ENCODE measurements at regions not wholly inside any gene's neighbourhood (a gene's known extent, or its start where the extent isn't known, plus 50 kb on each side); places are given as distances from the start of the nearest gene placed in this dataset.

GRCh38 chr7:67406976-67407375, 410.3 kb downstream of the TYW1 start:
- POLR2A ChIA-PET = no interaction called here
- Mint-ChIP-seq H3K4me1 (no peaks in the 10 kb centered on the region), H3K27me3 (peaks cover 7 to 15% of the 10 kb centered on the region in 2 donors), H3K9me3 (peaks cover 0 to 8% (median 5%) of the 10 kb centered on the region in 5 donors), H3K36me3 (no peaks in the 10 kb centered on the region), H3K27ac (no peak overlapping the region), H3K4me3 (no peak overlapping the region)
- no peak for DNase-seq
- no peak overlapping the region for H3K27ac ChIP-seq (ENCODE audit: low read depth, low read length)
- H3K36me3 ChIP-seq (ENCODE audit: insufficient read depth, low read length) = no peaks in the 10 kb centered on the region
- H3K4me1 ChIP-seq (ENCODE audit: insufficient read depth, low read length) = no peaks in the 10 kb centered on the region
- no peak overlapping the region for H3K4me3 ChIP-seq (ENCODE audit: low read length)
- H3K27me3 ChIP-seq (ENCODE audit: insufficient read depth, low read length, poor library complexity, severe bottlenecking) = peaks cover 4% of the 10 kb centered on the region
- CTCF ChIA-PET = no interaction called here
- no peaks in the 10 kb centered on the region for H3K9me3 ChIP-seq (ENCODE audit: low read length)

- no peak for DNase-seq
- Histone ChIP-seq H3K9me3 (ENCODE audit: low read length) (no peaks in the 10 kb centered on the region), H3K27ac (ENCODE audit: low read depth, low read length) (no peak overlapping the region), H3K36me3 (ENCODE audit: insufficient read depth, low read length) (no peaks in the 10 kb centered on the region), H3K4me1 (ENCODE audit: insufficient read depth, low read length) (no peaks in the 10 kb centered on the region), H3K4me3 (ENCODE audit: low read length) (no peak overlapping the region), H3K27me3 (ENCODE audit: insufficient read depth, low read length, poor library complexity, severe bottlenecking) (peaks cover 4% of the 10 kb centered on the region)
- CTCF ChIA-PET = no interaction called here
- Mint-ChIP-seq H3K4me3 (no peak overlapping the region), H3K4me1 (no peaks in the 10 kb centered on the region), H3K27ac (no peak overlapping the region), H3K27me3 (peaks cover 7 to 15% of the 10 kb centered on the region in 2 donors), H3K9me3 (peaks cover 0 to 6% (median 4%) of the 10 kb centered on the region in 5 donors), H3K36me3 (no peaks in the 10 kb centered on the region)
- POLR2A ChIA-PET = no interaction called here
Measured at GRCh38 chr7:67407392-67408071, 410.9 kb downstream of the TYW1 start.

GRCh38 chr7:67408109-67408508, 411.5 kb downstream of the TYW1 start:
- H3K36me3 Mint-ChIP-seq = no peaks in the 10 kb centered on the region

GRCh38 chr7:67413670-67414069, 417.0 kb downstream of the TYW1 start:
- Histone ChIP-seq H3K36me3 (ENCODE audit: insufficient read depth, low read length) (no peaks in the 10 kb centered on the region), H3K27me3 (ENCODE audit: insufficient read depth, low read length, poor library complexity, severe bottlenecking) (peaks cover 4% of the 10 kb centered on the region), H3K9me3 (ENCODE audit: low read length) (no peaks in the 10 kb centered on the region), H3K4me1 (ENCODE audit: insufficient read depth, low read length) (no peaks in the 10 kb centered on the region), H3K4me3 (ENCODE audit: low read length) (no peak overlapping the region), H3K27ac (ENCODE audit: low read depth, low read length) (no peak overlapping the region)
- ChIA-PET POLR2A (no interaction called here), CTCF (no interaction called here)
- Mint-ChIP-seq H3K27me3 (peaks cover 11 to 12% of the 10 kb centered on the region in 2 donors), H3K9me3 (peaks cover 15 to 25% (median 17%) of the 10 kb centered on the region in 5 donors), H3K27ac (no peak overlapping the region), H3K4me3 (no peak overlapping the region), H3K36me3 (peaks cover 0 to 7% (median 0%) of the 10 kb centered on the region in 3 donors), H3K4me1 (no peaks in the 10 kb centered on the region)
- no peak for DNase-seq

More at GRCh38 chr7:67408109-67408508, 411.5 kb downstream of the TYW1 start:
- POLR2A ChIA-PET = no interaction called here
- no peak overlapping the region for H3K27ac Mint-ChIP-seq
- no peaks in the 10 kb centered on the region for H3K4me1 Mint-ChIP-seq
- peaks cover 4% of the 10 kb centered on the region for H3K27me3 ChIP-seq (ENCODE audit: insufficient read depth, low read length, poor library complexity, severe bottlenecking)
- H3K9me3 Mint-ChIP-seq = peaks cover 2 to 6% (median 4%) of the 10 kb centered on the region in 5 donors
- CTCF ChIA-PET = no interaction called here
- no peaks in the 10 kb centered on the region for H3K9me3 ChIP-seq (ENCODE audit: low read length)
- peaks cover 9 to 19% of the 10 kb centered on the region in 2 donors for H3K27me3 Mint-ChIP-seq
- no peaks in the 10 kb centered on the region for H3K36me3 ChIP-seq (ENCODE audit: insufficient read depth, low read length)
- H3K4me1 ChIP-seq (ENCODE audit: insufficient read depth, low read length) = no peaks in the 10 kb centered on the region
- no peak overlapping the region for H3K4me3 ChIP-seq (ENCODE audit: low read length)
- H3K4me3 Mint-ChIP-seq = no peak overlapping the region
- H3K27ac ChIP-seq (ENCODE audit: low read depth, low read length) = no peak overlapping the region
- no peak for DNase-seq

- Histone ChIP-seq H3K4me1 (ENCODE audit: insufficient read depth, low read length) (no peaks in the 10 kb centered on the region), H3K27ac (ENCODE audit: low read depth, low read length) (no peak overlapping the region), H3K36me3 (ENCODE audit: insufficient read depth, low read length) (no peaks in the 10 kb centered on the region), H3K9me3 (ENCODE audit: low read length) (no peaks in the 10 kb centered on the region), H3K4me3 (ENCODE audit: low read length) (no peak overlapping the region), H3K27me3 (ENCODE audit: insufficient read depth, low read length, poor library complexity, severe bottlenecking) (peaks cover 4% of the 10 kb centered on the region)
- Mint-ChIP-seq H3K36me3 (peaks cover 0 to 7% (median 0%) of the 10 kb centered on the region in 3 donors), H3K9me3 (peaks cover 10 to 25% (median 17%) of the 10 kb centered on the region in 5 donors), H3K27me3 (peaks cover 8 to 11% of the 10 kb centered on the region in 2 donors), H3K27ac (no peak overlapping the region), H3K4me3 (no peak overlapping the region), H3K4me1 (no peaks in the 10 kb centered on the region)
- no peak for DNase-seq
- CTCF ChIA-PET = no interaction called here
- POLR2A ChIA-PET = no interaction called here
Measured at GRCh38 chr7:67414858-67415257, 418.2 kb downstream of the TYW1 start.

- Histone ChIP-seq H3K27ac (ENCODE audit: low read depth, low read length) (no peak overlapping the region), H3K9me3 (ENCODE audit: low read length) (no peaks in the 10 kb centered on the region), H3K27me3 (ENCODE audit: insufficient read depth, low read length, poor library complexity, severe bottlenecking) (no peaks in the 10 kb centered on the region), H3K4me1 (ENCODE audit: insufficient read depth, low read length) (no peaks in the 10 kb centered on the region), H3K36me3 (ENCODE audit: insufficient read depth, low read length) (no peaks in the 10 kb centered on the region), H3K4me3 (ENCODE audit: low read length) (no peak overlapping the region)
- CTCF ChIA-PET = no interaction called here
- H3K4me1 Mint-ChIP-seq = no peaks in the 10 kb centered on the region
- no peak for DNase-seq
- no peaks in the 10 kb centered on the region for H3K27me3 Mint-ChIP-seq
- H3K36me3 Mint-ChIP-seq = no peaks in the 10 kb centered on the region
- H3K27ac Mint-ChIP-seq = no peak overlapping the region
- POLR2A ChIA-PET = no interaction called here
- peaks cover 0 to 4% (median 0%) of the 10 kb centered on the region in 5 donors for H3K9me3 Mint-ChIP-seq
- H3K4me3 Mint-ChIP-seq = no peak overlapping the region
Measured at GRCh38 chr7:67422601-67423000, 426.0 kb downstream of the TYW1 start.

GRCh38 chr7:67423065-67423464, 426.4 kb downstream of the TYW1 start:
- no peak for DNase-seq
- Histone ChIP-seq H3K27ac (ENCODE audit: low read depth, low read length) (no peak overlapping the region), H3K4me3 (ENCODE audit: low read length) (no peak overlapping the region), H3K27me3 (ENCODE audit: insufficient read depth, low read length, poor library complexity, severe bottlenecking) (no peaks in the 10 kb centered on the region), H3K9me3 (ENCODE audit: low read length) (no peaks in the 10 kb centered on the region), H3K4me1 (ENCODE audit: insufficient read depth, low read length) (no peaks in the 10 kb centered on the region), H3K36me3 (ENCODE audit: insufficient read depth, low read length) (no peaks in the 10 kb centered on the region)
- H3K9me3 Mint-ChIP-seq = peaks cover 0 to 4% (median 0%) of the 10 kb centered on the region in 5 donors
- POLR2A ChIA-PET = no interaction called here
- no peak overlapping the region for H3K4me3 Mint-ChIP-seq
- no peaks in the 10 kb centered on the region for H3K36me3 Mint-ChIP-seq
- no peaks in the 10 kb centered on the region for H3K27me3 Mint-ChIP-seq
- H3K27ac Mint-ChIP-seq = no peak overlapping the region
- CTCF ChIA-PET = no interaction called here
- no peaks in the 10 kb centered on the region for H3K4me1 Mint-ChIP-seq

- Mint-ChIP-seq H3K27me3 (peaks cover 4 to 14% of the 10 kb centered on the region in 2 donors), H3K4me3 (no peak overlapping the region), H3K9me3 (peaks cover 0 to 5% (median 3%) of the 10 kb centered on the region in 5 donors), H3K4me1 (no peaks in the 10 kb centered on the region), H3K27ac (peak overlapping the region in 1 of 8 donors; percentile 14), H3K36me3 (no peaks in the 10 kb centered on the region)
- no peak for DNase-seq
- POLR2A ChIA-PET = no interaction called here
- Histone ChIP-seq H3K27ac (ENCODE audit: low read depth, low read length) (no peak overlapping the region), H3K36me3 (ENCODE audit: insufficient read depth, low read length) (no peaks in the 10 kb centered on the region), H3K4me1 (ENCODE audit: insufficient read depth, low read length) (no peaks in the 10 kb centered on the region), H3K27me3 (ENCODE audit: insufficient read depth, low read length, poor library complexity, severe bottlenecking) (no peaks in the 10 kb centered on the region), H3K4me3 (ENCODE audit: low read length) (no peak overlapping the region), H3K9me3 (ENCODE audit: low read length) (no peaks in the 10 kb centered on the region)
- CTCF ChIA-PET = no interaction called here
Measured at GRCh38 chr7:67426654-67427053, 430.0 kb downstream of the TYW1 start.
